Glomerular visceral epithelial cell (primary cell): ENCODE measurements at regions not wholly inside any gene's neighbourhood (a gene's known extent, or its start where the extent isn't known, plus 50 kb on each side); places are given as distances from the start of the nearest gene placed in this dataset.

ENCODE experiments used
- DNase-seq: peaks from one replicate; pipeline ENCODE4 v3.0.0-alpha.2; 2016; ENCODE audit errors: extremely low spot score

DNA sequence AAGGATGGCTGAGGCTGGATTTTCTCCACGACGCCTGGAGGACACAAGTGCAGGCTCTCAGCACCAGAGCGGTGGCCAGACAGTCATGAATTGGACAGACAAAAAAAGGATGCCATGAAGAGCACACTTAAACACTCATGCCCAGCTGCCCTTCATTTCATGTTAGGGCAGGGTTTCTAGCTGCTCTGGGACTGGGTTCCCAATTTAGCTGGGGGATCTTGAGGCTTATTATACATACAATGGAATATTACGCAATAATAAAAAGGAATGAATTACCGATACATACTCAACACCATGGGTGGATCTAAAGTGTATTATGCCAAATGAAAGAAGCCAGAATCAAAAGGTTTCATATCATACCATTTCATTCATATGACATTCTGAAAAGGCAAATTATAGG lies 512.1 kb upstream of the LRRC4C start:
- DNase-seq, result no peak

DNA sequence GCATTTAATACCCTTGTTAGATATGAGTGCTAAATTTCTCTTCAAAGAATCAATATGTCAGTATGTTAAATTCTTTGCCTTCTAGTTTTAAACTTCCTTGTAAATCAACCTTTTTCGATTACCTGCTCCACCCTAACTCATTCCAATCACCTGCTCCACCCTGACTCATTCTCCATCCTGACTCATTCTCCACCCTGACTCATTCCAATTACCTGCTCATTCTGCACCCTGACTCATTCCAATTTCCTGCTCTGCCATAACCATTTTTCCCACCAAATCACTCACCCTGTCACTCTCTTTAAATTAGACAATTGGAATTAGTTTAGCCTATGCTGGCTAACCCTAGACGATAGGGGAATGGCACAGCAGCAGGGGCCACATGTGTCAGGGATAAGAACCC lies 519.5 kb upstream of the LRRC4C start:
- no peak for DNase-seq

DNA sequence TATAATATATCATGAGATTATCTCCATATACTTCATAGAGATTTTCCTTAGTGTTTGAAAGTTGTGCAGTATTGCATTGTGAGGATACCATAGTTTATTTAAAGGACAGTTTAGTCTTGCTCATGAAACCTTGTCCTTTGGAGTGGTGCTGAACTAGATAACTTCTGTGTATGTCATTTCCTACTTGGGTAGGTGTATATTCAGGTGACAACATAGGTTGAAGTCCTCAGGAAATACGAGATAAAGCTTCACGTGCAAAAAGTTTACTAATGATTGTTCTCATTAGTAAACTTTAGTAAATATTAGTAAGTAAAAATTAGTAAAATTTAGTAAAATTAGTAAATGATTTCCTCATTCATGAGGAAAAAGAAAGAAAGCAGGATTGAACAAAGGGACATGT lies 521.3 kb upstream of the LRRC4C start:
- DNase-seq, result no peak

DNA sequence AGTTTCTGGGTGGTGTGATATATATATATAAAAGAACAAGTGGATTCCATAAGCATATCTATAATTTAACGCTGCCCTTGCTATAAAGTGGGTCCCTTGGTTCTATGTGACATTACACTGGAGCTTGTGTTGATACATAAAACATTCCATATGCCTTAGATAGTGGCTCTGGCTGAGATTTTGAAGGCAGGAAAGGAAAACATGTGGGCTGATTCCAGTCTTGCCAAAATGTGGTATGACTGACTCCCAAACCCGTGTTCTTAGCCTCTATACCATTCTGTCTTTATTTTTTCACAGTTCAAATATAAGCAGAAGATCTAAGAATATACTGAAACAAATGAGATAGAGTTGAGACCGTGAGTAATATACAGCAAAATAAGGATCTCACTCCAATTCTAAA lies 522.8 kb upstream of the LRRC4C start:
- no peak for DNase-seq

DNA sequence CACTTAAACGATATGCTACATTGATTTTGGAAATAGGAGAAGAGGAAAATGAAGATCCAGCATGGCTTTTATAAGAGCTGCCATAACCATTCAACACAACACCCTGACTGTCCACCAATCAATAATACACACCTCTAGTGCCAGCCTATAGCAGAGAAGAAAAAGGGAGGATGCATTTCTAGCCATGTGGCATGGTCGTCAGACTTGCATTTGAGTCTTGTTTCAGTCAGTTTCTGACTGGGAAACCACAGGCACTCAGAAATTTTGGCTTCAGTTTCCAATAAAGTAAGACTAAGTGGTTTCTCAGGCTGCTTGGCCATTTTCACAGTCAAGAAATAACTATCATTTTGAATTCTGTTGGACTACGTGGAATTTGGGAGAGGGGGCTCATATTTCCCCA lies 523.5 kb upstream of the LRRC4C start:
- DNase-seq, result no peak

DNA sequence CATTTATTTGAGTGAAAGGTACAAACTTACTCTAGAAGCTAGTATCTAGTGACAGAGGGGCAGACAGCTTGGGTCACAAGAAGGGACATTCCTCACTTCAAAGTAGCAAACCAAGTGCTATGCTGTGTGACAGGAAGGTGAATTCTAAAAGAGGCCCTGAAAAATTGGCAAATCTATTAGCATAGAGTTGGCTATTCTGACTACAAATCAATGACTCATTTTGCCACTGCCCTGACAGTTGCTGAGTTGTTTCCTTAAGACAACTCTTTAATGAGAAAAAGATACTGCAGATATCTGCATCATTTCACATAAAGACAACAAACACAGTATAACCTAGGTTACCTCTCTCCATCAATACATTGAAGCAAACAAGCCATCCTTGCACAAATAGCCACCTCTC lies 524.0 kb upstream of the LRRC4C start:
- no peak for DNase-seq

DNA sequence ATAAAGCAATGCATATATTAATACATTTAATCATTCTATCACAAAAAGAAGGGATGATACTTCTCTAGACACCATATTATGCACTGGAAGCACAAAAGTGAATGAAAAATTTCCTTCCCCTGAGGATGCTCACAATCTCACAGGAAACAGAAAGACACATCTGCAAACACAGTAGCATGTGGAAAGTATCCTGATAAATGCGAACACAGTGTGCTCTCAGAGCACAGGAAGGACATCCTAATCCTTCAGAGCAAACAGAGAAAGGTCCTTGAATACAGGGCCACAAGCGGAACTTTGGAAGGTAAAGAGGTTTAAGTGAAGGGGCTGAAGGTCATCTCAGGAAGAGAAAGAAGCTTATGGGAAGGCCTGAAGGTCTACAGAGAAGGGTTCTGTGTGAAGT lies 524.6 kb upstream of the LRRC4C start:
- DNase-seq, result no peak

DNA sequence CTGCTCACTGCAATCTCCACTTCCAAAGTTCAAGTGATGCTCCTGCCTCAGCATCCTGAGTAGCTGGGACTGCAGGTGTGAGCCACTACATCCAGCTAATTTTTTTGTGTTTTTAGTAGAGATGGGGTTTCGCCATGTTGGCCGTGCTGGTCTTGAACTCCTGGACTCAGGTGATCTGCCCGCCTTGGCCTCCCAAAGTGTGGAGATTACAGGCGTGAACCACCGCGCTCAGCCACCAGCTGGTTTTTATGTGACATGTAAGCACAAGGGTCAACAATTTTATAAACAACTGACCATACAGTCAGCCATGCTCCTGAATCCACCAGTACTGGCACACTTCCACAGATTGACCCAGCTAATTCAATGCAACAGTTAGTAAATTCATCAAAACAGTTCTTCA lies 526.3 kb upstream of the LRRC4C start:
- no peak for DNase-seq

DNA sequence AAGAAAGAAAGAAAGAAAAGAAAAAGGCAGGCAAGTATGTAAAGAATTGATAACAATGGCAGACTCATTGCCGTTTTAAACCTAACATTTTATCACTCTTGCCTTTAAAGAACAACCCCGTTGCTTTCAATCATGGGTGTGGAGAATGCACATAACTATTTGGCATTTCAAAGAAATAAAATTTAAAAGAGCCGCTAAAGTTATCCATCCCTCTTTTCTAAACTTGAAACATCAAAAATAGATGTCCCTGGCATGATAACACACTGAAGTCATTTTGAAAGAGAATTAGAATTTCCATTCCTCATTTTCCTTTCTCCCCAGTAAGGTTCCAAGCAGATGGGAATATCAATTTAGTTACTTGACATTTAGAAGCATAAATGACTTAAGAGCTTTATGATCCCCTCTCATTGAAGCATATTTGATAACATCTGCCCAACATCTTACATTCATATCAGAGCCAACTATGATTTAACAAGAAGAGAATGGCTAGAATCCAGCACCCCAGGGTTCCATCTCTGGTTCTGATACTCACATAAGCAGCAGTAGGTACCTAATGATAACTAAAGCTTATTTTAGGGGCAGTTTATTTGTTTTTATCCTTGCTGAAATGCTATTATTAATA lies 529.6 kb upstream of the LRRC4C start:
- no peak for DNase-seq

DNA sequence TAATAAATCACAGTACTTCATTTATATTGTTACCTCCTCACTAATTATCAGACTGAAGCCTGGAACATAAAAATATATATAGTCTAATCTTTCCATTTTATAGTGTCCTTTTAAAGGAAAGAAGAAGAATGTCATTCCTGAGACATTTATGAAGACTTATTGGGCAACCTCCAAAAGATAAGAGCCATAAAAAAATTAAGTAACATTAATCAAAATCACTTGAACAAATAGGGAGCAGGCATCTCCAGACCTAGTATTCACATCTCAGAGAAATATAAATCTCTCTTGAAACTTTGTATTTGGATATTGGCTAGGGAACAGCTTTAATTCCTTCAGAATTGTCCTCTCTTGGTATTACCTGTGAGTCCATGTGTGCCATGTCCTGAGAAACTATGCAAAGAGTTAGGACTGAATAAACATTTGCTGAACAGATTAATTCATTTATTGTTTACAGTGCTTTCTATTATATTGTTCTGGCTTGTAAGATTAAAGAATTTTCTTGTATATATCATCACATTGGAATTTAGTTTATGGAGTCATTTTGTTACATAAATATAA lies 530.5 kb upstream of the LRRC4C start:
- DNase-seq, result no peak

DNA sequence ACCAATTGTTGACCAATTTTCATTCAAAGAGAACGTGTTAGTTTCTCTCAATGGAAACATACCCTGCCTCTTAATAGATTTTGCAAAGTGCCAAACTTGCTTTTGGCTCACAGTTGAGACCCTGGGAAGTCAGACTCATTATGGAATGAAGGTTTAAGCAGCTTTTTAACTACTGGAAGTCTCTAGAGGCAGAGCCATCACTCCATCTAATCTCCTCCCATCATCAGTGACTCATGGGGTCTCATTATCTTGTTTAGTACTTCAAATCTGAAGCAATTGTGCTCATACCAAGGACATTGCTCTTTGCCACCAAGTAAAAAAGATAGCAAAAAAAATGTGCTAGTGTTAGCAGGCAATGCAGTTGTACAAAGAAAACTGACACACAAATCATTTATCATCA lies 537.1 kb upstream of the LRRC4C start:
- no peak for DNase-seq

DNA sequence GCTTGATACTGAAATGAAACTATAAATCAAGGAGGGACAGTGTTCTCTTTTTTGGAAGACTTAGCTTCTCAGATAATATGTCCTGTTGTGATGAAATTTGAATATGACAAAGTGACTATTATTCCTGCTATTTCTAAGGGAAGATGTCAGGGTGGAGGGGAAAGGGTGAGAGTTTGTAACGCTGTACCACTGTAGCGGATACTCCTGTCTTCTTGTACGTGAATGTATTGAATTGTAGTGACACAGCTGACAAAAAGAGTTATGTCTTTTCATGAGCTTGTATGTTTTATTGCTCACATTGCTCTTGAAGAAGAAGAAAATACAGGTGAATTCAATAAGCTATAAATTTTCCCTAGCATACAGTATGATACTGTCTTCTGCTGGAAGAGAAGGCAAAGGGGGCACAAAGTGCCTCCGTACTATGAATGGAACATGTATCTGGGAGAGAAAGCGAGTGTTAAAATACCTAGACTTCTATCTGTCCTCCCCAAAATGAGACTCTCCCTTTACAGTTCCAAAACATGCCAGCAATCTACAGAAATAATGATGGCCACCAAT lies 538.5 kb upstream of the LRRC4C start:
- DNase-seq, result no peak

DNA sequence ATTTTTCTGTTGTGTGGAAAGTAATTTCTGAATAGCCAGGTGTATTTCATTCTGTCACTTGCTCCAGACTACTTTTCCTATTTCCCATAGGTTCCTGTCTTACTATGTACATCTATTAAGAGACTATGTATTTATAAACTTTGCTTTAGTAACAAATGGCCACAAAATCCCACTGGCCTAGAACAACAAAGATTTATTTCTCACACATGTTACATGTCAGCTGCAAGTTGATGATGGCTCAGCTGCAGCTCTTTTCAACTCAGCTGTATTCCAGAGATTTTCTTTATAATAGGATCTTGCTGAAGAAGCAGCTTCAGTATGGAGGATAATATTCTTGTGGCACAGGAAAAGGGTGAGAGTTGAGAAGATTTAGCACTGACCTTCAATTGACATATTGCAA lies 539.6 kb upstream of the LRRC4C start:
- no peak for DNase-seq

DNA sequence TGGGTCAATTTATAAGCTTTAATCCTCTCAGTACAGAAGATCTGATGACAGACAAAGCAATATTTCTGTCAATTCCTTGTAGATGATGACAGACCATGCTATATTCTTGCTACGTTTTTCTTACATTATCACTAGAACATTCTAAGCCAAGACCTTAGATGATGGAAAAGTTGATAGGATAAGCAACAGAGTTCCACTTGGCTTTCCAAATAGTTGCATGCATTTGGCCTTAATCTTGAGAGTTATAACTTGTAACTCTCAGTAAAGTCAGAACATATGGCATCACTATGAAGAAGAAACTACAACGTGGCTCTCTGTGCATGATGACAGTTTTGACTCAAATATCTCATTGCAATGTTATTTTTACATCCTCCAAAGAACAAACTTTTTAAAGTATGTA lies 544.3 kb upstream of the LRRC4C start:
- no peak for DNase-seq

DNA sequence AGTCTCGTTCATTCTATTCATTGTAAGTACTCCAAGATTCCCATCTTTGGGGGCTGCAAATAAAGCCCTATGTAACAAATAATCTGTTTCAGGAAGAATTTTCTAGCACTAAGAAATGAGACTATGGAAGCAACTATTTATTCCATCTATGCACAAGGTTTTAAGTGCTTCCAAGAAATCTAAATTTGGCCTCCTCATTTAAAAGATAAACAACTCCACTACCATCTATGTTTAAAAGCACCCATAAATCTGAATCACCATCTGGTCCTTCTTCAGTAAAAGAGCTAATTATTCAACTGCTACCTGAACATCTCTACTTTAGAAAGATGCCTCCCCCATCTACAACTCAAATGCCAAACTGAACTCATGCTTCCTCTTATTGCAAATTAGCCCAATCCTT lies 547.3 kb upstream of the LRRC4C start:
- DNase-seq, result no peak

DNA sequence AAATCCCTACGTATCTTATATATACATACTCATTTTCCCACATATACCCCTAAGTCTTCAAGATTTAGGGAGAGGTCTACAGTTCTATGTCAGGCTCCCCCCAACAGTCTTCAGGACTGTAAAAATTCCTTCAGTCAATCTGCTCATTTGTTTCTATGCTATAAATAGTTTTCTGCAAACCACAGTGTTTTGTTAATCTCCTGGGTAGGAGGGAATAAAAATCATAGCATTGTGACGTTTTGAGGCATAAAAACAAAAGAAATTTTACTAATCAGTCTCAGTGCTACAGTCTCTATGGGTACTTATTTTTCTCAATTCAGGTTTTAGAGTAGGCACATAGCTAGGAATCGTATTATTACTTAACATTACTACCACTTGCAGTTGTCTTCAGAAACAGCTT lies 552.8 kb upstream of the LRRC4C start:
- no peak for DNase-seq

DNA sequence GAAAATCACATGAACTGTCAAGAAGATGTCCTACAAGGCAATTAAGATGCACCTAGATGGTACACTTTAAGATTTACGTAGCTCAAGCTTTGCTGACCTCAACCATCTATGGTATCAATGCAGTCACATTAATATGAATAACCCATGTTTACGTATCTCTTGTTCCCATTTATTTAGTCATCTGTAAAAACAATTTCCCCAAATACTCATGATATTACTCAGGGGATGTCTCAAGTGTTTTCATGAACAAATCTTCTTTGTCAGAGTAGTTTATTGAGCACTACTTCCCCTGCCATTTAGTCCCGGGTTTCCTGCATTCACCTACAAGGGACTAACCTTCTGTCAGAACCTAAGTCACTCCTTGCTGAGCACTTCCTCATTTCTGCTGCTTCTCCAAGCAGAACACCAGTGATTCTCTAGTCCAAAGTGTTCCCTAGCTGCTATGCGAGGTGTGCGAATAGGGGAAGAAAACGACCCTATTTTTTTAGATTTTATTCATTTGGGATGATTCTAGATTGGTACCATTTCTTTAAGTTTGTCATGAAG lies 554.3 kb upstream of the LRRC4C start:
- no peak for DNase-seq

DNA sequence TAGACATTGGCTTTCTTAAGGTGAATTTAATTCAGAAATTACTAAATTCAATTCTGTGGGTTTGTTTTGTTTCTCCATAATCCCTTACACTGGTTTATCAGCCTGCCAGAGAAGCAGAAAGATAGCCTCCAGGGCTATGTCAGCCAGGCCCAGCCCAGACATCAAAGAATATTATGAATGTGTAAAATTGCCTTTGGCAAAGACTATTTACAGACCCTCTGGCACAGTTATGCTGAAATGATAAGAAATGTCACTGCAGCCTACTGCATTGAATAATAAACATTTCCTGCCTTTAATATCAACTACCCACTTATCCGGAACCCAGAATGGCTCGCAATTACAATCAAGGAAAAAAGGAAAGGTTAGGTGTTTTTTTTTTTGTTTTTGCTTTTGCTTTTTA lies 562.5 kb upstream of the LRRC4C start:
- DNase-seq, result no peak

DNA sequence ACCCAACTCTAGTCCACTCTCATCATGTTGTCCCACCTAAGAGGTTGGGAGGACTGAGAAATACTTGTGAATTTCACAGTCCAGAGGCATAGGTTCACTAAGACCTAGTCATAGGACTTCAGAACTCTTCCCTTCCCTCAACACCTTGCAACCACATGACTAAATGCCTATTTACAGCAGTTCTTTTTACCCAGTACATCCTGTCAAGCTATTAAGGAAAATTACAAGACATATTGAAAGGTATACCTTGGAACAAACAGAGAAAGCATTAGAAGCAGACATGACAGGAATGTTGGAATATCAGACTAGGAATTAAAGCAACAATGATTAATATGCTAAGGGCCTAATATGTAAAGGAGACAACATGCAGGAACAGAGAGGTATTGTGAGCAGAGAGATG lies 563.8 kb upstream of the LRRC4C start:
- no peak for DNase-seq

DNA sequence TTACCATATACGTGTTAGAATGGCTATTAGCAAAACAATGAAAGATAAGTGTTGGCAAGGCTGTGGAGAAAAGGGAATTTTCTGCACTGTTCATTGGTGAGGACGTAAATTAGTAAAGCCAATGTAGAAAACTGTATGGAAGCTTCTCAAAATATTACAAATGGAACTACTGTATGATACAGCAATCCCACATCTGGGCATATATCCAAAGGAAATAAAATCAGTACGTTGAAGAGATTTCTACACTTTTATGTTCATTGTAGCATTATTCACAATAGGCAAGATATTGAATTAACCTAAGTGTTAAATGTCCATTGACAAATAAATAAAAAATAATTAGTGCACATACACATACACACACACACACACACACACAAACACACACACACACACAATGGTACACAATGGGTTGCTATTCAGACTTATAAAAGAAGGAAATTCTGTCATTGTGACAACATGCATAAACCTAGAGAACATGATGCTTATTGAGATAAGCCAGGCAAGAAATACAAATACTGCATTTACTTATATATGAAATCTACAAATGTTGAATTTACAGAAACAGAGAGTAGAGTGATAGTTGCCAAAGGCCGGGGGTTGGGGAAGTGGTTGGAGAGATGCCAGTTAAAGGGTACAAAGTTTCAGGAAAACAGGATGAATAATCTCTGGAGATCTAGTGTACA lies 565.8 kb upstream of the LRRC4C start:
- DNase-seq, result no peak

DNA sequence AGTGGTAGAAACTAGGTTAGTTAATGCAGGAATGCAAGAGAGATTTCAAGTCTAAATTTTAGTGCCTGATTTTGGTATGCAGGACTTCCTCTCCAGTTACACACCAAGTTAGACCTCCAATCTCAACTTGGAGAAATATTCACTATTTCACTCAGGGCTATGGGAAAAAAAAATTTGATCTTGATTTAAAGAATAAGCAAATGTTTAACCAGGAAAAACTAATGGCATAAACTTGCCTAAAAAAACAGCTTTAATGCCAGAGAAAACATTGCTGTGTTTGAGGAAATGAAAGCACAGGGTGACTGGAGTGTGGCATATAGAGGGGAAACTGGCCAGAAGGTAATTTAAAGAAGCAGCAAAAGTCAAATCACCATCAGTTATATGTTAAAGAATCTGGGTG lies 575.4 kb upstream of the LRRC4C start:
- DNase-seq, result no peak

DNA sequence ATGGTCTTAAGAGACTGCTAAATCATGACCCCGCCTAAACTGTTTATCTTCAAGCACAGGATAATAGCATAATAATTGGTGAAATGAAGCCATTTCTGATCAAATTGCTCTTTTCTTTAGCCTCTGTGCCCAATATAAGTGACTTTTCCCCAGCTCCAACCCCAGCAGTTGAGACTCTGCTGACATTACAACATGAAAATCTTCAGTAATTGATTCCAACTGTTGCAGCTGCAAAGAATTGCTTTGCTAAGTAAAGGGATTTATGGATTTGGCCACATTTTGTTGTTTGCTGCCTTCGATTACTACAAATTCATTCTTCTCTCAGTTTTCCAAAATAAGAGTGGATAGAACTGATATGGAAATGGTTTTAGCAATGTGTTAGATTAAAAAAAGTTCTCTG lies 576.7 kb upstream of the LRRC4C start:
- DNase-seq, result no peak

DNA sequence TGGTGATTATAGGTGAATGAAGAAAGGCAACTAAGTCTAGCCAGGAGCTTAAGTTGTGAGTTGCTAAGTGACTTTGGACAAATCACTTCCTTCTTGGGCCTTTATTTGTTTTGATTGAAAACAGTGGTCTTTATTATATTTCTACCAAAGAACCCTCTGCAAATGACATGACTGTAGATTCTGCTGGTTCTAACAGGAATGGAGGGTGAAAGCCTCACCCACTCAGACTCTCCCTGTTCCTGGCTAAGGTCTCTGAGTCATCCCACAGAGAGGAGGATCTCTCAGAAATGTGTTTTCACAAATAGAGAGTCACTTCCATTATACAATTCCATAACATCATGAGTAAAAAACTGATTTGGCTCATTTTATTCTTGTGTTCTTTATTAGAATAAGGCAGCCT lies 583.9 kb upstream of the LRRC4C start:
- no peak for DNase-seq
